Natural killer cell (primary cell): ENCODE measurements at regions not wholly inside any gene's neighbourhood (a gene's known extent, or its start where the extent isn't known, plus 50 kb on each side); places are given as distances from the start of the nearest gene placed in this dataset.

Experiments
- ATAC-seq, 3 donors: fragments of 150-1000 bp in 2 of 3; fragments of 200-7000 bp in 1 of 3; cut with Tn5 transposase; 1 replicate in 1 of 3; 2 replicates in 2 of 3; pipeline ENCODE4 v1.10.0; 2021; ENCODE audit warnings: mild to moderate bottlenecking in 2 of 3, moderate library complexity in 2 of 3
- DNase-seq, 2 donors: peaks; one replicate each; pipeline versions ENCODE4 v3.0.0 to v3.0.0-alpha.2; 2013 to 2021; ENCODE audit warnings: mixed read lengths in 1 of 2
- H3K27ac ChIP-seq: one replicate; pipeline ENCODE4 v1.5.1; 2013; ENCODE audit warnings: mild to moderate bottlenecking, low read length
- H3K27me3 ChIP-seq: one replicate; pipeline ENCODE4 v1.6.1; 2013; ENCODE audit warnings: low read length; ENCODE audit not compliant: control insufficient read depth, insufficient read depth
- H3K36me3 ChIP-seq: one replicate; pipeline ENCODE4 v1.6.1; 2013; ENCODE audit warnings: low read length; ENCODE audit not compliant: control insufficient read depth, insufficient read depth
- H3K4me1 ChIP-seq: one replicate; pipeline ENCODE4 v1.6.1; 2013; ENCODE audit warnings: low read length; ENCODE audit not compliant: control insufficient read depth, insufficient read depth
- H3K4me3 ChIP-seq: one replicate; pipeline ENCODE4 v1.5.1; 2013; ENCODE audit warnings: low read length
- H3K9me3 ChIP-seq: one replicate; pipeline ENCODE4 v1.6.1; 2013; ENCODE audit warnings: low read length; ENCODE audit not compliant: control insufficient read depth, insufficient read depth
- H3K27ac Mint-ChIP-seq, 2 donors: one replicate each; pipeline ENCODE4 v1.8.0; 2022; ENCODE audit warnings: mild to moderate bottlenecking in 2 of 2, mixed read lengths in 2 of 2, moderate library complexity in 1 of 2
- H3K27me3 Mint-ChIP-seq, 2 donors: one replicate each; pipeline ENCODE4 v1.8.0; 2022; ENCODE audit warnings: low read depth in 2 of 2, mixed read lengths in 2 of 2
- H3K36me3 Mint-ChIP-seq: one replicate; pipeline ENCODE4 v1.8.0; 2022; ENCODE audit warnings: mixed read lengths
- H3K4me1 Mint-ChIP-seq, 2 donors: one replicate each; pipeline ENCODE4 v1.8.0; 2022; ENCODE audit warnings: mixed read lengths in 2 of 2
- H3K4me3 Mint-ChIP-seq: one replicate; pipeline ENCODE4 v1.8.0; 2022; ENCODE audit warnings: mild to moderate bottlenecking, moderate library complexity, mixed read lengths
- H3K9me3 Mint-ChIP-seq, 2 donors: one replicate each; pipeline ENCODE4 v1.8.0; 2022; ENCODE audit warnings: mixed read lengths in 2 of 2
- WGBS: methylation state at CpG from one replicate; pipeline ENCODE4 v1.1.7; 2013; ENCODE audit warnings: missing lambda C conversion rate; ENCODE audit not compliant: insufficient coverage; 5-methylcytosine and 5-hydroxymethylcytosine counted together
- intact Hi-C: fragments of 100-400 bp; cut with micrococcal nuclease; formaldehyde crosslinking; loops from one replicate; pipeline ENCODE4 v1.14.2; 2022
- TF ChIP-seq, protein P1 (sequence below): fragments of 200-600 bp; IDR thresholded peaks from one replicate; pipeline ENCODE4 v1.8.0; 2022; ENCODE audit warnings: antibody characterized with exemption

GRCh38 chr3:162224746-162225145, 728.1 kb downstream of the OTOL1 start:
- Mint-ChIP-seq H3K27ac (no peak overlapping the region), H3K9me3 (peaks cover 6 to 17% of the 10 kb centered on the region in 2 donors), H3K27me3 (no peaks in the 10 kb centered on the region), H3K36me3 (no peaks in the 10 kb centered on the region), H3K4me3 (no peak overlapping the region), H3K4me1 (no peaks in the 10 kb centered on the region)
- intact Hi-C loops, result no loop called here
- 97% methylated on average over 3 of the region's 4 CpGs for WGBS
- H3K4me1 ChIP-seq, result no peaks in the 10 kb centered on the region
- TF ChIP-seq, protein P1, sequence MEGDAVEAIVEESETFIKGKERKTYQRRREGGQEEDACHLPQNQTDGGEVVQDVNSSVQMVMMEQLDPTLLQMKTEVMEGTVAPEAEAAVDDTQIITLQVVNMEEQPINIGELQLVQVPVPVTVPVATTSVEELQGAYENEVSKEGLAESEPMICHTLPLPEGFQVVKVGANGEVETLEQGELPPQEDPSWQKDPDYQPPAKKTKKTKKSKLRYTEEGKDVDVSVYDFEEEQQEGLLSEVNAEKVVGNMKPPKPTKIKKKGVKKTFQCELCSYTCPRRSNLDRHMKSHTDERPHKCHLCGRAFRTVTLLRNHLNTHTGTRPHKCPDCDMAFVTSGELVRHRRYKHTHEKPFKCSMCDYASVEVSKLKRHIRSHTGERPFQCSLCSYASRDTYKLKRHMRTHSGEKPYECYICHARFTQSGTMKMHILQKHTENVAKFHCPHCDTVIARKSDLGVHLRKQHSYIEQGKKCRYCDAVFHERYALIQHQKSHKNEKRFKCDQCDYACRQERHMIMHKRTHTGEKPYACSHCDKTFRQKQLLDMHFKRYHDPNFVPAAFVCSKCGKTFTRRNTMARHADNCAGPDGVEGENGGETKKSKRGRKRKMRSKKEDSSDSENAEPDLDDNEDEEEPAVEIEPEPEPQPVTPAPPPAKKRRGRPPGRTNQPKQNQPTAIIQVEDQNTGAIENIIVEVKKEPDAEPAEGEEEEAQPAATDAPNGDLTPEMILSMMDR, result no peak
- H3K27ac ChIP-seq, result no peak overlapping the region
- DNase-seq (no peak), ATAC-seq (no peak)
- no peaks in the 10 kb centered on the region for H3K27me3 ChIP-seq
- no peaks in the 10 kb centered on the region for H3K36me3 ChIP-seq
- peaks cover 2% of the 10 kb centered on the region for H3K9me3 ChIP-seq
- no peak overlapping the region for H3K4me3 ChIP-seq

DNA sequence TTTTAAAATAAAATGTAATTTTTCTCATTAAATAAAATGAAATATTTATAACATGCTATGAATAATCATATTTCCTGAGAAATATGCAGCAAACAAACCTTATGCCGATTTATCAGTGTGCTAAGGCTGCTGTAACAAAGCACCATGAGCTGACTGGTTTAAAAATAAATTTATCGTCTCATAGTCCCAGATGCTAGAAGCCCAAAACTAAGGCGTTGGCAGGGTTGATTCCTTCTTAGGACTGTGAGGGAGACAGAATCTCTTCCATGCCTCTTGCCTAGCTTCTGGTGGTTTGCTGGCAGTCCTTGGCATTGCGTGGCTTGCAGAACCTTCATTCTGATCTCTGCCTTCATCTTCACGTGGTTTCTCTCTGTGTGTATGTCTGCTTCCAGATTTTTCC, 740.3 kb downstream of the OTOL1 start:
- Mint-ChIP-seq H3K27ac (no peak overlapping the region), H3K27me3 (no peaks in the 10 kb centered on the region), H3K4me1 (no peaks in the 10 kb centered on the region), H3K9me3 (peaks cover 10% of the 10 kb centered on the region in 2 donors), H3K36me3 (no peaks in the 10 kb centered on the region), H3K4me3 (no peak overlapping the region)
- Histone ChIP-seq H3K27ac (no peak overlapping the region), H3K36me3 (no peaks in the 10 kb centered on the region), H3K4me3 (no peak overlapping the region), H3K9me3 (no peaks in the 10 kb centered on the region), H3K27me3 (no peaks in the 10 kb centered on the region), H3K4me1 (no peaks in the 10 kb centered on the region)
- WGBS, result 70% methylated on average over 5 of the region's 5 CpGs
- no peak for ATAC-seq
- DNase-seq, result no peak
- TF ChIP-seq, protein P1, result no peak
- intact Hi-C loops, result no loop called here

DNA sequence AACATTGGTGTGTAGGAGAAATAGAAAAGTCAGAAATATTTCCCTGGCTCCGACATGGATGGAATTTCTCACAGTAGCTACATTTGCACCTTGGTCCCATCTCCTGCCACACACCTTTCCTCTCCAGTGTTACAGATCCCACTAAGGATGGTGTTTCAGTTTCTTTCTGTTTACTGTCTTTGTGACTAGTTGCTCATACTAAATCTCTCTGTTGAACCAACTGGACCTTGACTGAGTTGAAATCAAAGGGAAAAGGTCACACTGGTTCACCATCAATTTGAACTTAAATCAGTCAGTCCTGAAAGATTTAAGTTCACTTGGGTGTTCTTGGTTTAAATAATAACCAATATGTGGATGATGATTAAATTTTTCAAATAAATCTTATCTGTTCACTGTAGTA, 754.2 kb downstream of the OTOL1 start:
- no peaks in the 10 kb centered on the region for H3K9me3 ChIP-seq
- intact Hi-C loops, result no loop called here
- no peaks in the 10 kb centered on the region for H3K4me1 Mint-ChIP-seq
- H3K4me3 ChIP-seq, result no peak overlapping the region
- no peak overlapping the region for H3K4me3 Mint-ChIP-seq
- H3K36me3 Mint-ChIP-seq, result no peaks in the 10 kb centered on the region
- peaks cover 9 to 12% of the 10 kb centered on the region in 2 donors for H3K9me3 Mint-ChIP-seq
- no peak for ATAC-seq
- H3K4me1 ChIP-seq, result no peaks in the 10 kb centered on the region
- DNase-seq, result no peak
- TF ChIP-seq, protein P1, result no peak
- no peaks in the 10 kb centered on the region for H3K36me3 ChIP-seq
- H3K27me3 ChIP-seq, result no peaks in the 10 kb centered on the region
- H3K27ac ChIP-seq, result no peak overlapping the region
- no peak overlapping the region for H3K27ac Mint-ChIP-seq
- WGBS, result 86% methylated on average over 1 of the region's 1 CpG
- H3K27me3 Mint-ChIP-seq, result no peaks in the 10 kb centered on the region

- Histone ChIP-seq H3K4me1 (no peaks in the 10 kb centered on the region), H3K4me3 (no peak overlapping the region), H3K9me3 (no peaks in the 10 kb centered on the region), H3K27ac (no peak overlapping the region), H3K27me3 (no peaks in the 10 kb centered on the region), H3K36me3 (no peaks in the 10 kb centered on the region)
- ATAC-seq, result no peak
- TF ChIP-seq, protein P1, result no peak
- Mint-ChIP-seq H3K27me3 (no peaks in the 10 kb centered on the region), H3K4me3 (no peak overlapping the region), H3K27ac (no peak overlapping the region), H3K9me3 (peaks cover 9 to 14% of the 10 kb centered on the region in 2 donors), H3K36me3 (no peaks in the 10 kb centered on the region), H3K4me1 (no peaks in the 10 kb centered on the region)
- intact Hi-C loops, result no loop called here
- 86% methylated on average over 1 of the region's 1 CpG for WGBS
- DNase-seq, result no peak
Measured at GRCh38 chr3:162262129-162262528, 765.5 kb downstream of the OTOL1 start.
